ENCODE measurements at regions not wholly inside any gene's neighbourhood (a gene's known extent, or its start where the extent isn't known, plus 50 kb on each side); places are given as distances from the start of the nearest gene placed in this dataset.

GRCh38 chr12:24116548-24116947, 167.1 kb upstream of the SOX5 start:
- TF ChIP-seq TCF12 (IDR thresholded peaks at IDR 0.05; ENCODE audit: low read depth): no peak
- no peak for TF ChIP-seq FOXM1 (IDR thresholded peaks at IDR 0.05; ENCODE audit: borderline replicate concordance, low read depth)
- TF ChIP-seq, protein P1, sequence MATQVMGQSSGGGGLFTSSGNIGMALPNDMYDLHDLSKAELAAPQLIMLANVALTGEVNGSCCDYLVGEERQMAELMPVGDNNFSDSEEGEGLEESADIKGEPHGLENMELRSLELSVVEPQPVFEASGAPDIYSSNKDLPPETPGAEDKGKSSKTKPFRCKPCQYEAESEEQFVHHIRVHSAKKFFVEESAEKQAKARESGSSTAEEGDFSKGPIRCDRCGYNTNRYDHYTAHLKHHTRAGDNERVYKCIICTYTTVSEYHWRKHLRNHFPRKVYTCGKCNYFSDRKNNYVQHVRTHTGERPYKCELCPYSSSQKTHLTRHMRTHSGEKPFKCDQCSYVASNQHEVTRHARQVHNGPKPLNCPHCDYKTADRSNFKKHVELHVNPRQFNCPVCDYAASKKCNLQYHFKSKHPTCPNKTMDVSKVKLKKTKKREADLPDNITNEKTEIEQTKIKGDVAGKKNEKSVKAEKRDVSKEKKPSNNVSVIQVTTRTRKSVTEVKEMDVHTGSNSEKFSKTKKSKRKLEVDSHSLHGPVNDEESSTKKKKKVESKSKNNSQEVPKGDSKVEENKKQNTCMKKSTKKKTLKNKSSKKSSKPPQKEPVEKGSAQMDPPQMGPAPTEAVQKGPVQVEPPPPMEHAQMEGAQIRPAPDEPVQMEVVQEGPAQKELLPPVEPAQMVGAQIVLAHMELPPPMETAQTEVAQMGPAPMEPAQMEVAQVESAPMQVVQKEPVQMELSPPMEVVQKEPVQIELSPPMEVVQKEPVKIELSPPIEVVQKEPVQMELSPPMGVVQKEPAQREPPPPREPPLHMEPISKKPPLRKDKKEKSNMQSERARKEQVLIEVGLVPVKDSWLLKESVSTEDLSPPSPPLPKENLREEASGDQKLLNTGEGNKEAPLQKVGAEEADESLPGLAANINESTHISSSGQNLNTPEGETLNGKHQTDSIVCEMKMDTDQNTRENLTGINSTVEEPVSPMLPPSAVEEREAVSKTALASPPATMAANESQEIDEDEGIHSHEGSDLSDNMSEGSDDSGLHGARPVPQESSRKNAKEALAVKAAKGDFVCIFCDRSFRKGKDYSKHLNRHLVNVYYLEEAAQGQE (IDR thresholded peaks at IDR 0.05; ENCODE audit: low read depth): no peak
- no peak for TF ChIP-seq ZBTB7A (IDR thresholded peaks at IDR 0.05; ENCODE audit: low read depth)

Measured in Ishikawa (cell line).